Psoas muscle (tissue), 7 donors: ENCODE measurements at regions not wholly inside any gene's neighbourhood (a gene's known extent, or its start where the extent isn't known, plus 50 kb on each side); places are given as distances from the start of the nearest gene placed in this dataset.

Experiments used
- ATAC-seq, 4 donors: fragments of 200-7000 bp; cut with Tn5 transposase; one replicate each; pipeline ENCODE4 v1.9.1; 2020; ENCODE audit warnings: moderate library complexity in 3 of 4, mild to moderate bottlenecking in 2 of 4
- DNase-seq, 2 donors: peaks; one replicate each; pipeline ENCODE4 v3.0.0-alpha.2; 2020
- H3K27ac ChIP-seq: fragments of 200-600 bp; one replicate; pipeline ENCODE4 v1.8.0; 2022
- H3K27me3 ChIP-seq, 3 donors: fragments of 200-600 bp in 1 of 3; one replicate each; pipeline versions ENCODE4 v1.6.1 to v1.8.0; 2013 to 2022; ENCODE audit warnings: low read length in 2 of 3, mild to moderate bottlenecking in 2 of 3, moderate library complexity in 1 of 3; ENCODE audit not compliant: insufficient read depth in 3 of 3
- H3K36me3 ChIP-seq, 2 donors: fragments of 200-600 bp in 1 of 2; one replicate each; pipeline versions ENCODE4 v1.6.1 to v1.8.0; 2013 to 2022; ENCODE audit warnings: low read depth in 1 of 2, mild to moderate bottlenecking in 1 of 2, moderate library complexity in 1 of 2; ENCODE audit not compliant: insufficient read depth in 1 of 2
- H3K4me1 ChIP-seq: fragments of 200-600 bp; one replicate; pipeline ENCODE4 v1.8.0; 2022
- H3K4me3 ChIP-seq: fragments of 200-600 bp; one replicate; pipeline ENCODE4 v1.8.0; 2022; ENCODE audit warnings: mild to moderate bottlenecking
- H3K9me3 ChIP-seq: fragments of 200-600 bp; one replicate; pipeline ENCODE4 v1.8.0; 2022
- WGBS, 3 donors: extraction: QIAGEN DNeasy Blood & Tissue Kit; methylation state at CpG; one replicate each; pipeline versions ENCODE4 v1.1.6 to v1.1.7; 2013; 5-methylcytosine and 5-hydroxymethylcytosine counted together
- intact Hi-C, 2 donors: fragments of 100-400 bp; cut with DNase I; formaldehyde crosslinking; loops; one replicate each; pipeline versions ENCODE4 v1.11.0 to v1.14.2; 2022
- TF ChIP-seq, protein P1 (sequence below): fragments of 200-600 bp; IDR thresholded peaks from one replicate; pipeline ENCODE4 v1.8.0; 2022; ENCODE audit warnings: antibody characterized with exemption
- donor health status: healthy with polysubstance abuse.
- donor health status: DM: no; HTN: no; CAD: no; lungs with moderate emphysema.
- donor health status: Bipolar disorder and iron deficiency.
- donor health status: healthy.
- donor health status: DM: yes; HTN: yes; CAD: no.
- donor health status: DM: no; HTN: no; CAD: no.
- donor health status: DM: yes; HTN: yes; CAD: no.

DNA sequence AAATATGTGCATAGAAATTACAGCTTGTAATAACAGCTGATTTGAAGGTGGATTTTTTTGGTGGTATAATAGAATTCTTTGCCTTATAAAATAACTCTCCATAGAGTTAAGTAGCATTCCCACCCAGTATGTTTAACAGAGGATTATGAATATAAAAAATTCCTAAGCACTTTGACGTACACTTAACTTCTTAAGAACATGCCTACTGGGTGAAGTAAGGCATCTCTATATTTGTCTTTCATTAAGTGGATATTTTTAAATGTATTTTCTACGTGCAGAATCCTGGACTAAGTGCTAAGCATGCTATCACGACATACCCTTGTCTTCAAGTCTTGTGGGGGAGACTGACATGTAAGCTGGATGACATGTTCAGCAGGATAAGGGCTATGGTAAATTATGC, 217.7 kb upstream of the BMPER start:
- Histone ChIP-seq H3K4me3 (no peak overlapping the region), H3K27ac (no peak overlapping the region), H3K27me3 (no peaks in the 10 kb centered on the region), H3K36me3 (no peaks in the 10 kb centered on the region), H3K4me1 (peaks cover 8% of the 10 kb centered on the region), H3K9me3 (no peaks in the 10 kb centered on the region)
- TF ChIP-seq, protein P1, sequence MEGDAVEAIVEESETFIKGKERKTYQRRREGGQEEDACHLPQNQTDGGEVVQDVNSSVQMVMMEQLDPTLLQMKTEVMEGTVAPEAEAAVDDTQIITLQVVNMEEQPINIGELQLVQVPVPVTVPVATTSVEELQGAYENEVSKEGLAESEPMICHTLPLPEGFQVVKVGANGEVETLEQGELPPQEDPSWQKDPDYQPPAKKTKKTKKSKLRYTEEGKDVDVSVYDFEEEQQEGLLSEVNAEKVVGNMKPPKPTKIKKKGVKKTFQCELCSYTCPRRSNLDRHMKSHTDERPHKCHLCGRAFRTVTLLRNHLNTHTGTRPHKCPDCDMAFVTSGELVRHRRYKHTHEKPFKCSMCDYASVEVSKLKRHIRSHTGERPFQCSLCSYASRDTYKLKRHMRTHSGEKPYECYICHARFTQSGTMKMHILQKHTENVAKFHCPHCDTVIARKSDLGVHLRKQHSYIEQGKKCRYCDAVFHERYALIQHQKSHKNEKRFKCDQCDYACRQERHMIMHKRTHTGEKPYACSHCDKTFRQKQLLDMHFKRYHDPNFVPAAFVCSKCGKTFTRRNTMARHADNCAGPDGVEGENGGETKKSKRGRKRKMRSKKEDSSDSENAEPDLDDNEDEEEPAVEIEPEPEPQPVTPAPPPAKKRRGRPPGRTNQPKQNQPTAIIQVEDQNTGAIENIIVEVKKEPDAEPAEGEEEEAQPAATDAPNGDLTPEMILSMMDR = no peak
- WGBS, 3 donors = 78 to 90% (median 81%) methylated on average over 3 of the region's 3 CpGs
- ATAC-seq (no peak), DNase-seq (no peak)
- intact Hi-C loops = no loop called here

GRCh38 chr7:33691180-33691579, 214.2 kb upstream of the BMPER start:
- peaks cover 5% of the 10 kb centered on the region for H3K4me1 ChIP-seq
- no peak for DNase-seq
- TF ChIP-seq, protein P1 = no peak
- H3K4me3 ChIP-seq = no peak overlapping the region
- no peaks in the 10 kb centered on the region for H3K36me3 ChIP-seq
- intact Hi-C loops = no loop called here
- no peaks in the 10 kb centered on the region for H3K9me3 ChIP-seq
- no peak for ATAC-seq
- no peaks in the 10 kb centered on the region for H3K27me3 ChIP-seq
- H3K27ac ChIP-seq = no peak overlapping the region

GRCh38 chr7:33692956-33693355, 212.4 kb upstream of the BMPER start:
- no peak overlapping the region for H3K4me3 ChIP-seq
- no peaks in the 10 kb centered on the region for H3K4me1 ChIP-seq
- intact Hi-C loops = no loop called here
- ATAC-seq (no peak), DNase-seq (no peak)
- H3K27me3 ChIP-seq = no peaks in the 10 kb centered on the region
- H3K36me3 ChIP-seq = no peaks in the 10 kb centered on the region
- no peaks in the 10 kb centered on the region for H3K9me3 ChIP-seq
- TF ChIP-seq, protein P1 = no peak
- 34 to 56% (median 35%) methylated on average over 4 of the region's 4 CpGs for WGBS, 3 donors
- H3K27ac ChIP-seq = no peak overlapping the region

GRCh38 chr7:33694006-33694405, 211.3 kb upstream of the BMPER start:
- TF ChIP-seq, protein P1 = no peak
- H3K36me3 ChIP-seq = no peaks in the 10 kb centered on the region
- no peak overlapping the region for H3K27ac ChIP-seq
- H3K4me1 ChIP-seq = no peaks in the 10 kb centered on the region
- no peaks in the 10 kb centered on the region for H3K9me3 ChIP-seq
- no peaks in the 10 kb centered on the region for H3K27me3 ChIP-seq
- DNase-seq (no peak), ATAC-seq (no peak)
- intact Hi-C loops = no loop called here
- 26 to 43% (median 30%) methylated on average over 2 of the region's 2 CpGs for WGBS, 3 donors
- no peak overlapping the region for H3K4me3 ChIP-seq

- ATAC-seq (no peak), DNase-seq (no peak)
- intact Hi-C loops = no loop called here
- Histone ChIP-seq H3K27ac (no peak overlapping the region), H3K27me3 (no peaks in the 10 kb centered on the region), H3K36me3 (no peaks in the 10 kb centered on the region), H3K4me3 (no peak overlapping the region), H3K4me1 (no peaks in the 10 kb centered on the region), H3K9me3 (peaks cover 9% of the 10 kb centered on the region)
- 72 to 88% (median 85%) methylated on average over 3 of the region's 3 CpGs for WGBS, 3 donors
- TF ChIP-seq, protein P1 = no peak
Measured at GRCh38 chr7:33697616-33698015, 207.7 kb upstream of the BMPER start.
